NCI-H1930 (cell line): ENCODE measurements at regions not wholly inside any gene's neighbourhood (a gene's known extent, or its start where the extent isn't known, plus 50 kb on each side); places are given as distances from the start of the nearest gene placed in this dataset.

Source experiments
- DNase-seq, 2 experiments: peaks; one replicate each; lab custom pipeline; 2025; lab: John Stamatoyannopoulos, UW

GRCh38 chr9:107925749-107926297, 436.3 kb upstream of the KLF4 start:
- no peak for DNase-seq

- no peak for DNase-seq
Observed at GRCh38 chr9:107922260-107922659, 432.7 kb upstream of the KLF4 start.

- no peak for DNase-seq
Observed at GRCh38 chr9:107919263-107919662, 429.7 kb upstream of the KLF4 start.

- DNase-seq = no peak
Observed at GRCh38 chr9:107918749-107919148, 429.2 kb upstream of the KLF4 start.

GRCh38 chr9:107914151-107914550, 424.6 kb upstream of the KLF4 start:
- no peak for DNase-seq

- DNase-seq = no peak
Observed at GRCh38 chr9:107907715-107908114, 418.1 kb upstream of the KLF4 start.

GRCh38 chr9:107907255-107907654, 417.7 kb upstream of the KLF4 start:
- DNase-seq = no peak

- DNase-seq = no peak
Observed at GRCh38 chr9:107906074-107906473, 416.5 kb upstream of the KLF4 start.

GRCh38 chr9:107905308-107906020, 415.9 kb upstream of the KLF4 start:
- DNase-seq = peak; percentile 2 to 8

- no peak for DNase-seq
Observed at GRCh38 chr9:107899961-107900330, 410.4 kb upstream of the KLF4 start.

GRCh38 chr9:107898761-107899160, 409.2 kb upstream of the KLF4 start:
- no peak for DNase-seq

GRCh38 chr9:107896544-107896943, 407.0 kb upstream of the KLF4 start:
- DNase-seq = no peak

- DNase-seq = no peak
Observed at GRCh38 chr9:107895501-107896001, 406.0 kb upstream of the KLF4 start.

GRCh38 chr9:107894572-107895261, 405.1 kb upstream of the KLF4 start:
- DNase-seq = no peak

- DNase-seq = no peak
Observed at GRCh38 chr9:107890921-107891465, 401.4 kb upstream of the KLF4 start.

GRCh38 chr9:107888773-107889227, 399.2 kb upstream of the KLF4 start:
- no peak for DNase-seq

- DNase-seq = no peak
Observed at GRCh38 chr9:107886826-107887225, 397.3 kb upstream of the KLF4 start.

- DNase-seq = no peak
Observed at GRCh38 chr9:107883496-107884124, 394.0 kb upstream of the KLF4 start.

GRCh38 chr9:107881626-107882300, 392.2 kb upstream of the KLF4 start:
- no peak for DNase-seq

GRCh38 chr9:107878462-107878861, 388.9 kb upstream of the KLF4 start:
- DNase-seq = no peak

GRCh38 chr9:107875571-107875980, 386.0 kb upstream of the KLF4 start:
- DNase-seq = no peak
